ENCODE measurements at regions not wholly inside any gene's neighbourhood (a gene's known extent, or its start where the extent isn't known, plus 50 kb on each side); places are given as distances from the start of the nearest gene placed in this dataset.

GRCh38 chr16:26901196-26901861 is 165.4 kb upstream of the C16orf82 start:
- RAD21 ChIA-PET (ENCODE audit: low non-redundant PET in 1 of 2, low total read pairs in 2 of 2, uncharacterized antibody in 2 of 2, unreplicated experiment in 2 of 2), result no interaction called here
- H3K27me3 ChIP-seq (ENCODE audit: insufficient read depth, low read length), result peaks cover 7% of the 10 kb centered on the region
- TF ChIP-seq ZBTB33 (IDR thresholded peaks at IDR 0.05; ENCODE audit: extremely low read depth, insufficient replicate concordance, low read length), result no peak
- TF ChIP-seq RAD21 (IDR thresholded peaks at IDR 0.05; ENCODE audit: low read depth), result no peak
- no peak for TF ChIP-seq EZH2 (IDR thresholded peaks at IDR 0.05)
- no peak for TF ChIP-seq SIN3A (IDR thresholded peaks at IDR 0.05; ENCODE audit: low read depth)
- TF ChIP-seq CTCF (IDR thresholded peaks at IDR 0.05 in 2 of 3, conservative IDR thresholded peaks at IDR 0.05 in 1 of 3; ENCODE audit: borderline replicate concordance in 1 of 3, insufficient read depth in 1 of 3, low read depth in 2 of 3, low read length in 2 of 3), result no peak
- TF ChIP-seq CEBPB (IDR thresholded peaks at IDR 0.05; ENCODE audit: low read depth), result no peak
- TF ChIP-seq ZNF274 (IDR thresholded peaks at IDR 0.05; ENCODE audit: low read depth, low read length), result no peak
- TF ChIP-seq EGR1 (IDR thresholded peaks at IDR 0.05; ENCODE audit: low read depth), result no peak
- no peak for TF ChIP-seq FOSL1 (IDR thresholded peaks at IDR 0.05; ENCODE audit: low read depth)
- TF ChIP-seq POLR2A (IDR thresholded peaks at IDR 0.05; ENCODE audit: borderline replicate concordance, extremely low read depth, insufficient read depth, insufficient read length), result no peak
- TF ChIP-seq JUND (IDR thresholded peaks at IDR 0.05), result no peak
- no peak for TF ChIP-seq ATF3 (IDR thresholded peaks at IDR 0.05)
- TF ChIP-seq CBX3 (IDR thresholded peaks at IDR 0.05; ENCODE audit: low read depth), result no peak
- no peak for TF ChIP-seq SRF (IDR thresholded peaks at IDR 0.05; ENCODE audit: low read depth)
- TF ChIP-seq TCF7L2 (IDR thresholded peaks at IDR 0.05; ENCODE audit: borderline replicate concordance, extremely low read depth, insufficient read depth, insufficient read length), result no peak
- no peak for TF ChIP-seq POLR2AphosphoS5 (IDR thresholded peaks at IDR 0.05; ENCODE audit: low read depth, low read length)
- H3K4me3 ChIP-seq (replicated peaks in 1 of 2; ENCODE audit: low read depth in 1 of 2, low read length in 2 of 2), result no peak overlapping the region
- H3K9me2 ChIP-seq (ENCODE audit: insufficient read depth), result no peaks in the 10 kb centered on the region
- H3K36me3 ChIP-seq (ENCODE audit: control insufficient read depth in 1 of 2, insufficient read depth in 2 of 2, low read length in 2 of 2), result no peaks in the 10 kb centered on the region
- H3K9ac ChIP-seq (ENCODE audit: low read length), result no peak overlapping the region
- H3K4me1 ChIP-seq (ENCODE audit: control insufficient read depth in 1 of 2, insufficient read depth in 2 of 2, low read length in 2 of 2), result no peaks in the 10 kb centered on the region
- no peak overlapping the region for H3K4me2 ChIP-seq (ENCODE audit: low read length)
- no peak overlapping the region for H2AFZ ChIP-seq (ENCODE audit: low read depth, low read length, poor library complexity, severe bottlenecking)
- H3K79me2 ChIP-seq (ENCODE audit: insufficient read depth, low read length), result no peaks in the 10 kb centered on the region
- BruUV-seq (replicated peaks), result no TSS peak
- DNase-seq (ENCODE audit: low read depth, low spot score), result no peak
- H3K27ac ChIP-seq (ENCODE audit: low read depth, low read length), result no peak overlapping the region
- CTCF ChIA-PET, result no interaction called here
- H4K20me1 ChIP-seq (ENCODE audit: insufficient read depth), result no peaks in the 10 kb centered on the region
- no peak for ATAC-seq
- no peaks in the 10 kb centered on the region for H3K9me3 ChIP-seq (ENCODE audit: control insufficient read depth in 1 of 2, insufficient read depth in 1 of 2, low read depth in 1 of 2, low read length in 2 of 2)
- POLR2A ChIA-PET, result no interaction called here
- intact Hi-C loops (cut with micrococcal nuclease), result no loop called here
